ENCODE measurements at regions not wholly inside any gene's neighbourhood (a gene's known extent, or its start where the extent isn't known, plus 50 kb on each side); places are given as distances from the start of the nearest gene placed in this dataset.

- Histone ChIP-seq H3K36me3 (ENCODE audit: control insufficient read depth, insufficient read depth, low read length) (no peaks in the 10 kb centered on the region), H3K9me3 (ENCODE audit: control insufficient read depth, low read depth, low read length) (no peaks in the 10 kb centered on the region), H3K27ac (ENCODE audit: low read length) (no peak overlapping the region), H3K4me3 (ENCODE audit: low read length) (no peak overlapping the region), H3K4me1 (ENCODE audit: control insufficient read depth, insufficient read depth, low read length) (no peaks in the 10 kb centered on the region), H3K27me3 (ENCODE audit: control insufficient read depth, insufficient read depth, low read length) (no peaks in the 10 kb centered on the region)
- no peak for DNase-seq
- WGBS (ENCODE audit: insufficient coverage, low lambda C conversion rate): no CpG with 5 or more reads among the region's 2 CpGs
Measured at GRCh38 chr1:4307468-4307845, 347.0 kb upstream of the AJAP1 start.

- Histone ChIP-seq H3K4me1 (ENCODE audit: control insufficient read depth, insufficient read depth, low read length) (no peaks in the 10 kb centered on the region), H3K27me3 (ENCODE audit: control insufficient read depth, insufficient read depth, low read length) (no peaks in the 10 kb centered on the region), H3K9me3 (ENCODE audit: control insufficient read depth, low read depth, low read length) (no peaks in the 10 kb centered on the region), H3K36me3 (ENCODE audit: control insufficient read depth, insufficient read depth, low read length) (no peaks in the 10 kb centered on the region), H3K4me3 (ENCODE audit: low read length) (no peak overlapping the region), H3K27ac (ENCODE audit: low read length) (no peak overlapping the region)
- WGBS (ENCODE audit: insufficient coverage, low lambda C conversion rate): no CpG with 5 or more reads among the region's 15 CpGs
- no peak for DNase-seq
Measured at GRCh38 chr1:4307911-4308545, 346.4 kb upstream of the AJAP1 start.

GRCh38 chr1:4308806-4309205, 345.6 kb upstream of the AJAP1 start:
- Histone ChIP-seq H3K27me3 (ENCODE audit: control insufficient read depth, insufficient read depth, low read length) (no peaks in the 10 kb centered on the region), H3K4me3 (ENCODE audit: low read length) (no peak overlapping the region), H3K27ac (ENCODE audit: low read length) (no peak overlapping the region), H3K4me1 (ENCODE audit: control insufficient read depth, insufficient read depth, low read length) (no peaks in the 10 kb centered on the region), H3K36me3 (ENCODE audit: control insufficient read depth, insufficient read depth, low read length) (no peaks in the 10 kb centered on the region), H3K9me3 (ENCODE audit: control insufficient read depth, low read depth, low read length) (no peaks in the 10 kb centered on the region)
- DNase-seq: no peak
- WGBS (ENCODE audit: insufficient coverage, low lambda C conversion rate): no CpG with 5 or more reads among the region's 9 CpGs

- no peak for DNase-seq
- Histone ChIP-seq H3K4me1 (ENCODE audit: control insufficient read depth, insufficient read depth, low read length) (no peaks in the 10 kb centered on the region), H3K9me3 (ENCODE audit: control insufficient read depth, low read depth, low read length) (no peaks in the 10 kb centered on the region), H3K27me3 (ENCODE audit: control insufficient read depth, insufficient read depth, low read length) (no peaks in the 10 kb centered on the region), H3K36me3 (ENCODE audit: control insufficient read depth, insufficient read depth, low read length) (no peaks in the 10 kb centered on the region), H3K27ac (ENCODE audit: low read length) (no peak overlapping the region), H3K4me3 (ENCODE audit: low read length) (no peak overlapping the region)
- WGBS (ENCODE audit: insufficient coverage, low lambda C conversion rate): no CpG with 5 or more reads among the region's 9 CpGs
Measured at GRCh38 chr1:4309676-4310320, 344.6 kb upstream of the AJAP1 start.

- H3K27ac ChIP-seq (ENCODE audit: low read length): no peak overlapping the region
- no peak overlapping the region for H3K4me3 ChIP-seq (ENCODE audit: low read length)
- no peaks in the 10 kb centered on the region for H3K36me3 ChIP-seq (ENCODE audit: control insufficient read depth, insufficient read depth, low read length)
- H3K9me3 ChIP-seq (ENCODE audit: control insufficient read depth, low read depth, low read length): no peaks in the 10 kb centered on the region
- no peak for DNase-seq
- H3K4me1 ChIP-seq (ENCODE audit: control insufficient read depth, insufficient read depth, low read length): no peaks in the 10 kb centered on the region
- H3K27me3 ChIP-seq (ENCODE audit: control insufficient read depth, insufficient read depth, low read length): no peaks in the 10 kb centered on the region
- no CpG with 5 or more reads among the region's 9 CpGs for WGBS (ENCODE audit: insufficient coverage, low lambda C conversion rate)
Measured at GRCh38 chr1:4310396-4310923, 343.9 kb upstream of the AJAP1 start.

GRCh38 chr1:4312024-4312423, 342.4 kb upstream of the AJAP1 start:
- Histone ChIP-seq H3K27ac (ENCODE audit: low read length) (no peak overlapping the region), H3K9me3 (ENCODE audit: control insufficient read depth, low read depth, low read length) (no peaks in the 10 kb centered on the region), H3K4me1 (ENCODE audit: control insufficient read depth, insufficient read depth, low read length) (no peaks in the 10 kb centered on the region), H3K27me3 (ENCODE audit: control insufficient read depth, insufficient read depth, low read length) (no peaks in the 10 kb centered on the region), H3K4me3 (ENCODE audit: low read length) (no peak overlapping the region), H3K36me3 (ENCODE audit: control insufficient read depth, insufficient read depth, low read length) (no peaks in the 10 kb centered on the region)
- DNase-seq: no peak
- WGBS (ENCODE audit: insufficient coverage, low lambda C conversion rate): 82% methylated on average over 3 of the region's 6 CpGs

GRCh38 chr1:4315202-4315601, 339.2 kb upstream of the AJAP1 start:
- Histone ChIP-seq H3K4me3 (ENCODE audit: low read length) (no peak overlapping the region), H3K9me3 (ENCODE audit: control insufficient read depth, low read depth, low read length) (no peaks in the 10 kb centered on the region), H3K36me3 (ENCODE audit: control insufficient read depth, insufficient read depth, low read length) (no peaks in the 10 kb centered on the region), H3K4me1 (ENCODE audit: control insufficient read depth, insufficient read depth, low read length) (no peaks in the 10 kb centered on the region), H3K27me3 (ENCODE audit: control insufficient read depth, insufficient read depth, low read length) (no peaks in the 10 kb centered on the region), H3K27ac (ENCODE audit: low read length) (no peak overlapping the region)
- 93% methylated on average over 2 of the region's 4 CpGs for WGBS (ENCODE audit: insufficient coverage, low lambda C conversion rate)
- DNase-seq: no peak

- Histone ChIP-seq H3K9me3 (ENCODE audit: control insufficient read depth, low read depth, low read length) (no peaks in the 10 kb centered on the region), H3K27me3 (ENCODE audit: control insufficient read depth, insufficient read depth, low read length) (no peaks in the 10 kb centered on the region), H3K27ac (ENCODE audit: low read length) (no peak overlapping the region), H3K4me3 (ENCODE audit: low read length) (no peak overlapping the region), H3K4me1 (ENCODE audit: control insufficient read depth, insufficient read depth, low read length) (no peaks in the 10 kb centered on the region), H3K36me3 (ENCODE audit: control insufficient read depth, insufficient read depth, low read length) (no peaks in the 10 kb centered on the region)
- no peak for DNase-seq
- no CpG with 5 or more reads among the region's 6 CpGs for WGBS (ENCODE audit: insufficient coverage, low lambda C conversion rate)
Measured at GRCh38 chr1:4317207-4317606, 337.2 kb upstream of the AJAP1 start.

GRCh38 chr1:4318720-4319119, 335.7 kb upstream of the AJAP1 start:
- Histone ChIP-seq H3K4me3 (ENCODE audit: low read length) (no peak overlapping the region), H3K36me3 (ENCODE audit: control insufficient read depth, insufficient read depth, low read length) (no peaks in the 10 kb centered on the region), H3K27me3 (ENCODE audit: control insufficient read depth, insufficient read depth, low read length) (no peaks in the 10 kb centered on the region), H3K27ac (ENCODE audit: low read length) (no peak overlapping the region), H3K9me3 (ENCODE audit: control insufficient read depth, low read depth, low read length) (no peaks in the 10 kb centered on the region), H3K4me1 (ENCODE audit: control insufficient read depth, insufficient read depth, low read length) (no peaks in the 10 kb centered on the region)
- whole genome bisulfite sequencing (ENCODE audit: insufficient coverage, low lambda C conversion rate): no CpG with 5 or more reads among the region's 8 CpGs
- DNase-seq: no peak

- H3K36me3 ChIP-seq (ENCODE audit: control insufficient read depth, insufficient read depth, low read length): no peaks in the 10 kb centered on the region
- no peak overlapping the region for H3K27ac ChIP-seq (ENCODE audit: low read length)
- H3K4me1 ChIP-seq (ENCODE audit: control insufficient read depth, insufficient read depth, low read length): no peaks in the 10 kb centered on the region
- DNase-seq: no peak
- no peak overlapping the region for H3K4me3 ChIP-seq (ENCODE audit: low read length)
- H3K27me3 ChIP-seq (ENCODE audit: control insufficient read depth, insufficient read depth, low read length): no peaks in the 10 kb centered on the region
- H3K9me3 ChIP-seq (ENCODE audit: control insufficient read depth, low read depth, low read length): no peaks in the 10 kb centered on the region
- WGBS (ENCODE audit: insufficient coverage, low lambda C conversion rate): no CpG with 5 or more reads among the region's 2 CpGs
Measured at GRCh38 chr1:4319496-4319895, 334.9 kb upstream of the AJAP1 start.

- Histone ChIP-seq H3K9me3 (ENCODE audit: control insufficient read depth, low read depth, low read length) (no peaks in the 10 kb centered on the region), H3K4me1 (ENCODE audit: control insufficient read depth, insufficient read depth, low read length) (no peaks in the 10 kb centered on the region), H3K36me3 (ENCODE audit: control insufficient read depth, insufficient read depth, low read length) (no peaks in the 10 kb centered on the region), H3K27ac (ENCODE audit: low read length) (no peak overlapping the region), H3K4me3 (ENCODE audit: low read length) (no peak overlapping the region), H3K27me3 (ENCODE audit: control insufficient read depth, insufficient read depth, low read length) (no peaks in the 10 kb centered on the region)
- WGBS (ENCODE audit: insufficient coverage, low lambda C conversion rate): no CpG with 5 or more reads among the region's 7 CpGs
- DNase-seq: no peak
Measured at GRCh38 chr1:4322881-4323280, 331.5 kb upstream of the AJAP1 start.
